Vagina (tissue), 2 donors: ENCODE measurements at regions not wholly inside any gene's neighbourhood (a gene's known extent, or its start where the extent isn't known, plus 50 kb on each side); places are given as distances from the start of the nearest gene placed in this dataset.
"Not testable (repeated sequence)": the region's sequence is repeated elsewhere in the genome, so short reads cannot be mapped to it uniquely, and the experiment has no call there.

Experiments
- DNase-seq, 2 donors: peaks; one replicate each; pipeline ENCODE4 v3.0.0-alpha.2; 2017; ENCODE audit errors: extremely low spot score in 2 of 2
- H3K27ac ChIP-seq: fragments of 200-600 bp; sonication (generic); one replicate; pipeline ENCODE4 v1.5.1; 2019
- H3K27me3 ChIP-seq: fragments of 200-600 bp; sonication (generic); one replicate; pipeline ENCODE4 v1.5.1; 2019
- H3K36me3 ChIP-seq, 2 donors: fragments of 200-600 bp; sonication (generic); one replicate each; pipeline ENCODE4 v1.5.1; 2017 to 2019
- H3K4me1 ChIP-seq: fragments of 200-600 bp; sonication (generic); one replicate; pipeline ENCODE4 v1.5.1; 2019
- H3K4me3 ChIP-seq, 2 donors: fragments of 200-600 bp; sonication (generic); 1 replicate in 1 of 2; 2 replicates in 1 of 2; pipeline ENCODE4 v1.5.1; 2016 to 2019
- H3K9me3 ChIP-seq: fragments of 200-600 bp; sonication (generic); one replicate; pipeline ENCODE4 v1.5.1; 2019
- CTCF ChIP-seq, 3 experiments: fragments of 450-650 bp in 2 of 3; fragments of 200-600 bp in 1 of 3; sonication (generic) in 1 of 3; IDR thresholded peaks; one replicate each; pipeline ENCODE4 v1.5.1; 2017 to 2019; ENCODE audit warnings: antibody characterized with exemption in 3 of 3, mild to moderate bottlenecking in 2 of 3, moderate library complexity in 2 of 3
- POLR2A ChIP-seq, 2 donors: fragments of 450-650 bp; IDR thresholded peaks; one replicate each; pipeline ENCODE4 v1.6.1; 2017; ENCODE audit warnings: antibody characterized with exemption in 2 of 2, mild to moderate bottlenecking in 2 of 2, moderate library complexity in 2 of 2
- POLR2AphosphoS5 ChIP-seq, 2 donors: sonication (generic); formaldehyde crosslinking; IDR thresholded peaks; one replicate each; pipeline ENCODE4 v1.9.0; 2017; ENCODE audit warnings: antibody characterized with exemption in 2 of 2, mild to moderate bottlenecking in 2 of 2, low read depth in 1 of 2; ENCODE audit not compliant: insufficient read depth in 1 of 2
- intact Hi-C: fragments of 100-400 bp; cut with DNase I; formaldehyde crosslinking; loops from one replicate; pipeline ENCODE4 v1.15.1; 2023

DNA sequence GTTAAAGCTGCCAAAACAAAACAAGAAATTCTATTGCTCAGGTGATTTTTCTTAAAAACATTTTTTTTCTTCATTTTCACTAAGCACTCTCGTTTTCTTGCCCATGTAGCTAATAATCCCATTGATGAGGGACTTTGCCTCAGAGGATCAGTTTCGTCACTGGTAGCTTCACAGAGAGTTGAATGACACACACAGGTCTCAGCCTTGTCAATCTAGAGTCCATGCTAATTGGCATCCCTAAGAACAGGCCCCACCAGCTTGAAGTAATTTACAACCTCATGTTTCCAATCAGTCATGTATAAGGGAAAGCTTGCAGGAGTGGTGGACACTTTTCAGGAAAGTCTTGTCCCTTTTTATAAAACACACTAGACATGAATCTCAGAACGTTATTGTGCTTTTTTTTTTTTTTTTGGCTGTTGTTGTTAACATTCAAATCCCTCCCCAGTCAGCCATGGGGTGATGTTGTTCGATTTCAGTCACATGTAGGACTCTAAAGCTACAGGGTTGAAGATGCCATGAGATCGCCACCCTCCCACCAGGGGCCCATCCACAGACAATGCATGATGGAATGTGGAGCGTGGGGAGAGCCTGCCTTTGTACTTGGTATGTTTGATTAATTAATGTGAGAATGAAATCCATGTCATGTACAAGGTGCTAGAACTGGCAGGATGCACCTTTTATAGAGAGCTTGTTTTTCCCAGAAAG, 232.4 kb upstream of the FZD8 start:
- Histone ChIP-seq H3K36me3 (no peaks in the 10 kb centered on the region), H3K4me3 (no peak overlapping the region), H3K27ac (no peak overlapping the region), H3K27me3 (no peaks in the 10 kb centered on the region), H3K9me3 (no peaks in the 10 kb centered on the region), H3K4me1 (no peaks in the 10 kb centered on the region)
- no peak for DNase-seq
- TF ChIP-seq POLR2A (IDR thresholded peaks at IDR 0.05) (no peak), POLR2AphosphoS5 (IDR thresholded peaks at IDR 0.05; ENCODE audit: insufficient read depth in 1 of 2, low read depth in 1 of 2) (no peak), CTCF (IDR thresholded peaks at IDR 0.05) (no peak)
- intact Hi-C loops: no loop called here

DNA sequence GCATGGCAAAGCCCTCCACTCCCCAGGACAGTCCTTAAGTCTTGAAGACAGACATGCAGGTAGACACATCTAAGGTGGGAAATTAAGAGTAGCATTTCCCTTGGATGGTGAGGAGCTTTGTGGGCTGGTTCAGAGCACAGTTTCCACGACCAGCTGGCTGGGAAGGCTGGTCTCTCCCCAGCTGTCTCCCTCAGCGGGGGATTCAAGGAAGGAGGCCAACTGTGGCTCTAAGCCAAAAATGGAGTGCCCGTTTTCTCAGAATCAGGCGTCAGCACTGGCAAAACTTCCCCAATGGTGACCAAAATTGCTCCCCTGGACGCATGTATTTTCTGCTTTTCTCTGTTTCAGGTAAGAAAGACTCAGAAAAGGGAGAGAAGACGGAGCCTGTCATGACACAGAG, 230.6 kb upstream of the FZD8 start:
- Histone ChIP-seq H3K4me1 (no peaks in the 10 kb centered on the region), H3K4me3 (no peak overlapping the region), H3K27me3 (no peaks in the 10 kb centered on the region), H3K36me3 (no peaks in the 10 kb centered on the region), H3K27ac (no peak overlapping the region), H3K9me3 (no peaks in the 10 kb centered on the region)
- intact Hi-C loops: no loop called here
- DNase-seq: no peak
- TF ChIP-seq POLR2A (IDR thresholded peaks at IDR 0.05) (no peak), POLR2AphosphoS5 (IDR thresholded peaks at IDR 0.05; ENCODE audit: insufficient read depth in 1 of 2, low read depth in 1 of 2) (no peak)

DNA sequence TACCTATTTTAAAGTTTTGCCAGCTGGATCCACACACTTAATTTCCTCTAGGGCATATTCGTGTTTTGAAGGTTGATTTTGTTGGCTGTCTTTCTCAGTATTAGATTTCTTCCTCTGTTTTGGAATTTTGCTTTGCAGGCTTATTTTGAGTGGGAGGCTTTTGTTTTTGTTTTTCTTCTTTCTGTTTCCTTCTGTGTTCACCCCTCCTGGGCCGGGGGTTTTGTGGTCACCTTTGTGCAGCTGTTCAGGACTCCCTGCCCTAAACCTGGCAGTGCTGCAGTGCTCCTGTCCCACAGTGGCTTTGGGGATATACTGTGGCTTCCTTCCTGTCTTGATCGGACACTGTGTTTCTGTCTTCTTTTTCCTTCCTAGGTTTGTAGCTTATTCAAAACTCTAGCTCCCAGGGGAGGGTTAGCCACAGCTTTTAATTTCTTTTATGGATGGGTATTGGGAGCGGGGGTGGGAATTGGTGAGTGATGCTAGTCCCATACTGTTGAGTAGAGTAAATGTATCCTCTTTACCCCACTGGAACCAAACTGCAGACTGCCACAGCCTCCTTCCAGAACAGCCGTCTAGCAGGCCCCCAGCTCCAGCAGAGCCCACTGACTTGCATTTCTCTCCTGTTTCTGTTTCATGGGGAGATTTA, 228.7 kb upstream of the FZD8 start:
- H3K4me1 ChIP-seq: no peaks in the 10 kb centered on the region
- no peak for TF ChIP-seq POLR2AphosphoS5 (IDR thresholded peaks at IDR 0.05; ENCODE audit: insufficient read depth in 1 of 2, low read depth in 1 of 2)
- TF ChIP-seq CTCF (IDR thresholded peaks at IDR 0.05): no peak
- no peak for TF ChIP-seq POLR2A (IDR thresholded peaks at IDR 0.05)
- no peak for DNase-seq
- intact Hi-C loops: no loop called here
- H3K4me3 ChIP-seq: no peak overlapping the region
- H3K36me3 ChIP-seq: no peaks in the 10 kb centered on the region
- H3K9me3 ChIP-seq: no peaks in the 10 kb centered on the region
- H3K27ac ChIP-seq: no peak overlapping the region
- H3K27me3 ChIP-seq: no peaks in the 10 kb centered on the region

DNA sequence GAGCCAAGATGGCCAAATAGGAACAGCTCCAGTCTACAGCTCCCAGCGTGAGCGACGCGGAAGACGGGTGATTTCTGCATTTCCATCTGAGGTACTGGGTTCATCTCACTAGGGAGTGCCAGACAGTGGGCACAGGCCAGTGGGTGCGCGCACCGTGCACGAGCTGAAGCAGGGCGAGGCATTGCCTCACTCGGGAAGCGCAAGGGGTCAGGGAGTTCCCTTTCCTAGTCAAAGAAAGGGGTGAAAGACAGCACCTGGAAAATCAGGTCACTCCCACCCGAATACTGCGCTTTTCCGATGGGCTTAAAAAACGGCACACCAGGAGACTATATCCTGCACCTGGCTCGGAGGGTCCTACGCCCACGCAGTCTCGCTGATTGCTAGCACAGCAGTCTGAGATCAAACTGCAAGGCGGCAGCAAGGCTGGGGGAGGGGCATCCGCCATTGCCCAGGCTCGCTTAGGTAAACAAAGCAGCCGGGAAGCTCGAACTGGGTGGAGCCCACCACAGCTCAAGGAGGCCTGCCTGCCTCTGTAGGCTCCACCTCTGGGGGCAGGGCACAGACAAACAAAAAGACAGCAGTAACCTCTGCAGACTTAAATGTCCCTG, 216.7 kb upstream of the FZD8 start:
- H3K4me3 ChIP-seq, H3K27ac ChIP-seq, intact Hi-C loops, H3K27me3 ChIP-seq, H3K9me3 ChIP-seq, H3K4me1 ChIP-seq, H3K36me3 ChIP-seq, DNase-seq: not testable (repeated sequence)

DNA sequence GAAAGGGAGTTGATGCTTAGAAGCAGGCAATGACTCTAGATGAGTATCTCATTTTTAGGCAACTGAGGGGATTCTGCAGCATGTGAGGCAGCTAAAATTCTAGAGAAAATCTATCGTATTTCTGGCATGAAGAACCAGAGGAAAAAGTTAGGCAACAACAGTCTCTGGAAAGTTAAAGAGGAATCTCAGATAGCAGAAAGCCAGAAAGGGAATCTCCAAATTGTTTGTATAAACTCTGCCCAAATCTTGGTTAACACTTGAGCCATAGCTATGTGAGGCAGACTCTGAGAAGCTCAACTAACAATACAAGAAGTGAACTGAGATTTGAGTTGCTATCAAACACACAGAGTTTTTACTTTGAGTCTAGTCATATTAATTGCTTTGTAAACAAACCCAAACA, 215.8 kb upstream of the FZD8 start:
- Histone ChIP-seq H3K4me1 (no peaks in the 10 kb centered on the region), H3K4me3 (no peak overlapping the region), H3K9me3 (no peaks in the 10 kb centered on the region), H3K36me3 (no peaks in the 10 kb centered on the region), H3K27ac (no peak overlapping the region), H3K27me3 (no peaks in the 10 kb centered on the region)
- intact Hi-C loops: no loop called here
- TF ChIP-seq POLR2AphosphoS5 (IDR thresholded peaks at IDR 0.05; ENCODE audit: insufficient read depth in 1 of 2, low read depth in 1 of 2) (no peak), POLR2A (IDR thresholded peaks at IDR 0.05) (no peak), CTCF (IDR thresholded peaks at IDR 0.05) (no peak)
- DNase-seq: no peak
